Activated naive CD4-positive, alpha-beta T cell treated with anti-CD3 and anti-CD28 coated beads, Interleukin-2, amount 50 U/mL, for 16 hours (primary cell): ENCODE measurements at regions not wholly inside any gene's neighbourhood (a gene's known extent, or its start where the extent isn't known, plus 50 kb on each side); places are given as distances from the start of the nearest gene placed in this dataset.
"Not testable (repeated sequence)": the region's sequence is repeated elsewhere in the genome, so short reads cannot be mapped to it uniquely, and the experiment has no call there.

ENCODE experiments used
- DNase-seq: peaks from one replicate; pipeline ENCODE4 v3.0.0-alpha.2; 2020

GRCh38 chr4:153079857-153080391 is 124.3 kb upstream of the TRIM2 start:
- no peak for DNase-seq

DNA sequence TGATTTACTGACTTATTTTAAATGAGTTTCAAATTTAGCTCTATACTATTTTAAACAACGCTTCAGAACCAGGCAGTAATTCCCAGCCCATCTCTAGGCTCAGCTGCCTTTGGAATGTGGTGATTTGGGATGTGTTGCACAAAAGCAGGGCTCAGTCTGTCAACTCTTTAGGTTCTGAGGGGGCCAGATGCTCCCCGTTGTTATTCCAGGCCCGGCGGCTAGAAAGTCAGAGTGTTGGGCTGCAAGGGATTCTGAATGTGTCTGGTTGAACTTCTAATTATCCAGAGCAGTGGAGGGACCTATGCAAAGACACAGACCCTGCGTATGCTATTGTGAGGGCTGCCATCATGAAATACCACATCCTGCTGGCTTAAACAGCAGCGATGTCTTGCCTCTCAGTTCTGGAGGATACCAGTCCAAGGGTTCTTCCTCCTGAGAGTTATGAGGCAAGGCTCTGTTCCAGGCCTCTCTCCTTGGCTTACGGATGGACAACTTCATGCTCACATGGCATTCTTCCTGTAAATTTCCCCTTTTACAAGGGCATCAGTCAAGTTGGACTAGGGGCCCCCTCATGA is 123.2 kb upstream of the TRIM2 start:
- DNase-seq: no peak

DNA sequence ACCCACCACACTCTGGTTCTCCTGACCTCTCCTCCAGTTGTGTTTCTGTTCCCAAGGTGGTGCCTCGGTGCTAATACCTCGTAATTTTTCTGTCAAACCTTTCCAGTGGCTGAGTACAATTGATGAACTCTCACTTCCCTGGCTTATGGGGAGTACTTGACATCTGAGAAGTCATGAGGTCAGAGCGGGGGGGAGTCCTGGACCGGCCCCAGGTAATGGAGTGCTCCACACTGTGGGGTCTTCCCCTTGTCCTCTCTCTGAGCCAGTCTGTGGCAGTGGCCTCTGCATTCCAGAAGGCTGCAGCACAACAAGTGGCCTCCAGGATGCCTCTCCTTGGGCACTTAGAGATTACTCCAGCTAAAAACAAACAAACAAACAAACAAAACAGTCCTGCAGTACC is 122.5 kb upstream of the TRIM2 start:
- DNase-seq: no peak

GRCh38 chr4:153082322-153083301 is 121.6 kb upstream of the TRIM2 start:
- DNase-seq: no peak

DNA sequence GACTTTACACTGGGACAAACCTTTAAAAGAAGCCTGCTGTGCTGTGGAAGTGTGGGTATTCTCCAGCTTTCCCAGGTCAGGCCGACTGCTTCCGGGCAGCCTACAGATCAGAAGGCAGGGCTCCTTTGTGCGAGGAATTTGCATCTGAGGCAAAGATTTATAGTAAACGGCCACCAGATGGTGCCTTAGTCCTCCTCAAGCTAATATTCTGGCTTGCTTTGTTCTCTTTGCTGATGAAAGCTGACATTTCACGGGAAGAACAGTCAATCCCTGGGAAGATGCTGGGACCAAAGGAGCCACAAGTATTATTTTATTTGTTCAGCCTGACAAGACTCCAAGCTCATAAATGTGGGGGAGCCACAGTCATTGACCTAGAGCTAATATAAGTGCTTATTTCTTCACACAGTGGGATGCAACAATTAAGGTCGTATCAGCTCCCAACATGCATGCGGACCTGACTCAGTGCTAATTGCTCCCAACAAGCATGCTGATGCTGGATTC is 120.7 kb upstream of the TRIM2 start:
- peak; percentile 48 for DNase-seq

GRCh38 chr4:153084224-153084979 is 119.8 kb upstream of the TRIM2 start:
- no peak for DNase-seq

DNA sequence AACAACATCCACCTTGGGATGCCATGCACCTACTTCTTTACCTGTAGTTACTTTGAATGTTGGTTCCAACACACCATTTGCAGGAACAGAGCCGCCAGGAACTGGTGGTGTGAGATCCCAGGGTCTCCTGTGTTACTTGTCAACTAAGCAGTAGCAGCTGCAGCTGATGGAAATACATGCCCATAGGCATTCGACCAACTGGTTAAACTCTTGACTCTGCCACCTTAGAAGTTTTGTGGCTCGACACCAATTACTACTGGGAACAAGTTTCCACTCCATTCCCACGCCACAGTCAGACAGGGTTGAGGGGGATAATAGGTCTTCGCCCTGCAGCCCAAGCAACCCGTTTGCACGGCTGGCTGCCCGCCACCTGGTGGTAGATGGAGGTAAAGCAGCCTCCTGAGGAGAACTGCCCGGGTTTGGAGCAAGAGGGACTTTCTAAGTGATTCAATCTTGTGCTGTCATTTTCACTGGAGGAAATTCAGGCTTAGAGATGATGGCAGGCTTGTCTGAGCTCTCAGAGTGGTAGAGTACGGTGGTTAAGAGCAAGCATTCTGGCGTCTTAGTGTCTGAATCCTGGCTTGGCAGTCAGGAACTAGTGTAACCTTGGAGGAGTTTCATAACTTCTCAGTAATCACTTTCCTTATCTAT is 119.1 kb upstream of the TRIM2 start:
- DNase-seq: peak; percentile 87

- no peak for DNase-seq
Measured at GRCh38 chr4:153087671-153088194, 116.5 kb upstream of the TRIM2 start.

GRCh38 chr4:153089742-153090141 is 114.5 kb upstream of the TRIM2 start:
- no peak for DNase-seq

- no peak for DNase-seq
Measured at GRCh38 chr4:153090181-153090580, 114.1 kb upstream of the TRIM2 start.

DNA sequence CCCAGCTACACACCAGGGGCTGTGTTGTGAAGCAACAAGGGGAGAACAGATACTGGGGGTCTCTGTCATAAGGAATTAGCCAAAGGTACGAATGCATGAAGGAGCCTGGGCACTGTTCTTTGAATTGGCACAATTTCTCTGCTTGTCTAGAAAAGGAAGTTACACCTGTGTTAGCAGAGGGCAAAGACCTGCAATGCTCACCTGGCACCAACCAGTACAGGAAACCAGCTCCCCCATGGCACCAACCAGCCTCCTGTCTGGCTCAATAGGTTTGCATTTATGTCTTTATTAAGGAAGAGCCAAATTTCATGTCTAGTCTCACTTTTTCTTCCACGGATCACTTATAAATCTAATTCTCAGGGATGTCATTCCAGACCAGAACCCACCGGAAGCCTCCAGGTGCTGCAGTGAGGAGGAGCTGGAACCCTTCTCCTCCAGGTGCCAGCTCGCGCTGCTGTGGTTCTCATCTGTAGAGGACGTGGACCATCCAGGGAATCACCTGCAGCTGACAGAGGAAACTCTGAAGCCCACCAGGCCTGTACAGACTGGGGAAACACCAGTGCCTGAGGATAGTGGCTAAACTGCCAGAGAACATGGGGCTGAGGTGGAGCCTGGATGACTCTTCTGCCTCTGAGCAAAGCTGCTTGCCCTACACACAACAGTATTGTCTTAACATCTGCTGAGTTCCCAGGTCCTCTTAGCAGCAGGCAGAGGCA is 113.4 kb upstream of the TRIM2 start:
- DNase-seq: no peak

DNA sequence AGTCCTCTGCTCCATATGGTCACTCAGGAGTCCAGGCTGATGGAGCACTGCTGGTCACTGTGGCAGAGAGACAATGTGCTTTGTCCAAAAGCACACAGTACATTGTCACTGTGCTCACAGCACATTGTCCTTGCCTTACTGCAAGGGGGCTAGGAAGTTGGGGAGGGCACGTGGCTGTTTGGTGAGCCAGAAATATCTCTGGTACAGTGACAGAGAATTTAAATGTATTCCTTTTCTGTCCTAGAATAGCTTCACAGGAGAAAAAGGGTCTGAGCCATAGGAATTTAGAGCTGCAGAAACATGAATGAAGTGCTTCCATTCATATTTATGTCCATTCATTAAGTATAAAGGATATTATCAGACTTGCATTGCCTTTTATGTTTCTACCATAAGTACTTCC is 110.8 kb upstream of the TRIM2 start:
- DNase-seq: no peak

- DNase-seq: no peak
Measured at GRCh38 chr4:153093802-153094201, 110.4 kb upstream of the TRIM2 start.

DNA sequence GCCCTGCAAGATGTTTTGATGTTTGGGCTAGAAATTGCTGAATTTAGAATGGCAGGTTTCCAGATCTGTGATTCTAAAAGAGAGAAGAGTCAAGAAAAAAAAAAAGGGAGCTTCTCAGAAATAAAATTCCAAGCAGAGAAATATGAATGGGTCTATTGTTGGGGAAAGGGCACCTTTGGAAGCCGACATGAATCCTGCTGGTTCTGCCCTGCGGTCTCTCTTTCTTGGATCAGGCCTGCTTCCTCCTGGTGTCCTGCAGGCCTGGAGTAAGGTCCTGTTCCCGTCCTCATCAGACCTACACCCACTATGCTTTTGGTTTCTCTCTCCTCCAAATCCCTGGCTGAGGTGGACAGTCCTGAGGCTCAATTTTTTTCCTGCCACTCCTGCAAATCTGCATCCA is 109.8 kb upstream of the TRIM2 start:
- DNase-seq: no peak

- DNase-seq: no peak
Measured at GRCh38 chr4:153095448-153096204, 108.6 kb upstream of the TRIM2 start.

DNA sequence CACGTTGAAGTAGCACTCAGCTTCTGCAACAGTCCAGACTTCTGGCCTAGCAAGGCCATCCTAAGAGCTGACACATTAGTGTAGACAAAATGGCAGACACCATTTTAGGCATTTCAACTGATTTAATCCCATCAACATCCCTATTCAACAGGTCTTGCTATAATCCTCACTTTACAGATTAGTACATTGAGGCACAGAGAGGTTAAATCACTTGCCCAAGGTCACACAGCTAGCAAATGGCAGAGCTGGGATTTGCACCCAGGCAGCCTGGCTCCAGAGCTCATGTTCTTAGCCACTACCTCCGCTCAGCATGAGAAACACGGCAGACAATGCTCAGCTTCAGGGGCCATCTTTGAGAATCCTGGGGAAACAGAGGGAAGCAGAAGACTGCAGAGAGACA is 107.9 kb upstream of the TRIM2 start:
- DNase-seq: no peak

GRCh38 chr4:153098427-153098826 is 105.8 kb upstream of the TRIM2 start:
- DNase-seq: no peak

DNA sequence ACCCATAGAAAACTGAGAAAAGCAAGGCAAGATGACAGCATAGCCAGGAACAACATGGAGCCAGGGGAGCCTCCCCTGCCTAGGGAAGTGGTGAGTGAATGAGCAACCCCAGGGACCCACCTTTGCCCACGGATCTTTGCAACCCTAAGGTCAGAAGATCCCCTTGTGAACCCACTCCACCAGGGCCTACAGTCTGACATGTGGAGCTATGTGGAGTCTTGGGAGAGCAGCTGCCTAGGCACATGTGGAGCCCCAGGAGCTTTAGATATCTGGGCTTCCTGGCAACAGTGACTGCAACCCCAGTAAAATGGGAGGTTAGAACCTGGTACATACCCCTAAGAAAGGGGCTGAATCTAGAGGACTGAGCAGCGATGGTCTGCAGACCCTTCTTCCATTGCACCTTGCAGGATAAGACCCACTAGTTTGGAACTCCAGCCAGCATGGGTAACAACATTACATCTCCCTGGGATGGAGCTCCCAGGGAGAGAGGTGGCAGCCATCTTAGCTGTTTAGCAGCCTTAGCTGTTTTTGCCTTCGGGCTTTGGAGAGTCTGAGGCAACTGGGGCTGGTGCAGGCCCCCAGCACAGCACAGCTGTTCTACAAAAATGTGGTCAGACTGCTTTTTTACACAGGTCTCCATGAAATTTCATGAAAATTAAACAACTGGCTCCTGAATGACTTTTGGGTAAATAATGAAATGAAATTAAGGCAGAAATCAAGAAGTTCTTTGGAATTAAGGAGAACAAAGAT is 104.7 kb upstream of the TRIM2 start:
- no peak for DNase-seq

DNA sequence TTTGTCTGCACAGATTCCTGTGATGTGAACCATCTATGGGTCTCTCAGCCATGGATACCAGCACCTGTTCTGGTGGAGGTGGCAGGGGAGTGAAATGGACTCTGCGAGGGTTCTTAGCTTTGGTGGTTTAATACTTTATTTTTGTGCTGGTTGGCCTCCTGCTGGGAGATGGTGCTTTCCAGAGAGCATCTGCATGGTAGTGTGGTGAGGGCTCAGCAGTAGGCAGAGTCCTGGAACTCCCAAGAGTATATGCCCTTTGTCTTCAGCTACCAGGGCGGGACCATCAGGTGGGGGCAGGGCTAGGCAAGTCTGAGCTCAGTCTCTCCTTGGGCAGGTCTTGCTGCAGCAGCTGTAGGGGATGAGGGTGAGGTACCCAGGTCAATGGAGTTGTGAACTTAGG is 97.5 kb upstream of the TRIM2 start:
- not testable (repeated sequence) for DNase-seq

DNA sequence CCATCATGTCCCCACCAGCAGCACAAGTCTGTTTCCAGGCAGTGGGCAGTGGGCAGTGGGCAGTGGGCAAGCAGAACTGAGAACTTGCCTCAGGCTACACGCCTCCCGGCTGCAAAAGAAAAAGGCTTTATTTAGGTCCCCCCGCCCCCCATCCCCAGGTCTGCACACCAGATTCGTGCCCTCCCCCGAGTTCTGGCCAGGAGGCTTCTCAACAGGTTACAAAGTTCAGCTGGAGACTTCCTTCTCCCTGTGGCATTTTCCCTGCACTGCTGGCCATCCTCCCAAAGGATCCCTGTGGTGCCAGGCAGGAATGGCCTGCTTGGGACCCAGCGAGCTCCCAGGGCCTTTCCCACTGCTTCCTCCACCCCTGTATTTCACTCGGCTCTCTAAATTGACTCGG is 97.0 kb upstream of the TRIM2 start:
- no peak for DNase-seq
